Fibroblast of villous mesenchyme (primary cell): ENCODE measurements at regions not wholly inside any gene's neighbourhood (a gene's known extent, or its start where the extent isn't known, plus 50 kb on each side); places are given as distances from the start of the nearest gene placed in this dataset.

Experiments used
- DNase-seq: peaks from one replicate; pipeline ENCODE4 v3.0.0-alpha.2; 2010; ENCODE audit warnings: low read depth
- H3K4me3 ChIP-seq: 2 replicates; pipeline ENCODE4 v1.5.1; 2011; ENCODE audit warnings: low read depth, mild to moderate bottlenecking, low read length
- TF ChIP-seq, protein P1 (sequence below): IDR thresholded peaks from 2 replicates; pipeline ENCODE4 v1.5.1; 2012; ENCODE audit warnings: low read depth, mild to moderate bottlenecking, low read length; ENCODE audit not compliant: insufficient read depth

DNA sequence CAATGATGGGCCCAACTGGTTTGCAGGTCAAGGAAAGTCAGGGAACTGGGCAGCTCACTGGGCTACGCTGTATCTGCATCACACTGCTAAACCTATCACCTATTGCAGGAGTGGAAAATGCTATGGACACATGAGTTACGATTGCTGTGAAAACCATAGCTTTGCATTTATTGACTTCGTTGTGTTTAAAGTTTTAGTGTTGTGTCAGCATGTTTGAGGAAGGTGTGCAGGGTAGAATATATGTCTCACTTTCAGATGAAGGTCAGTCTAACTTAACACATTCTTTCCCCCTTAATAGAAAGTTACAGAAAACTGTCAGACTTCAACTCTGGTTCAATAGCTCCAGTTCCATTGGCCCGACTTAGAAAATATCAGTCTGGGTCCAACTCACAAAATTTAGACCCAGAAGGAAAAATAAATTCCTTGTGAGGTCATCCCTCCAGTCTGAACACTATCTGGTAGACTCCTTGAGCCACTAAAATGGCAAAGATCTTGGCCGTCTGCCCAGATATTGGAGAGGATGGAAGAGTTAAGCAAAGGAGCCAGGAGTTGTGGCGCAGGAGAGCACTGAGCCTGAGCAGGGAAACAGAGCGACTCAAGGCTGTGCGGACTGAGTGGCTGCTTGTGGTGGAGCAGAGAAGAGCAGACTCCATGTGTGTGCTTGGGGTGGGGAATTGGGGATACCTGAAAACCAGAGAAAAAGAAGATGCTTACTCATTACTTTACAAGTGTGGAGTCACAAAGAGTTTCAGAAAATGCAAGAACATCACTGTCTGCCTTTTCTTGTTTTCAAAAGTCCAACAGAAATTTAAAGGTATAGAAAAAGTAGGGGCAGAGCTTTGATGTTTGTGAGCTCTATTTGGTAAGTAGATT lies 518.5 kb downstream of the FGF9 start:
- DNase-seq = no peak
- H3K4me3 ChIP-seq = no peak overlapping the region
- TF ChIP-seq, protein P1, sequence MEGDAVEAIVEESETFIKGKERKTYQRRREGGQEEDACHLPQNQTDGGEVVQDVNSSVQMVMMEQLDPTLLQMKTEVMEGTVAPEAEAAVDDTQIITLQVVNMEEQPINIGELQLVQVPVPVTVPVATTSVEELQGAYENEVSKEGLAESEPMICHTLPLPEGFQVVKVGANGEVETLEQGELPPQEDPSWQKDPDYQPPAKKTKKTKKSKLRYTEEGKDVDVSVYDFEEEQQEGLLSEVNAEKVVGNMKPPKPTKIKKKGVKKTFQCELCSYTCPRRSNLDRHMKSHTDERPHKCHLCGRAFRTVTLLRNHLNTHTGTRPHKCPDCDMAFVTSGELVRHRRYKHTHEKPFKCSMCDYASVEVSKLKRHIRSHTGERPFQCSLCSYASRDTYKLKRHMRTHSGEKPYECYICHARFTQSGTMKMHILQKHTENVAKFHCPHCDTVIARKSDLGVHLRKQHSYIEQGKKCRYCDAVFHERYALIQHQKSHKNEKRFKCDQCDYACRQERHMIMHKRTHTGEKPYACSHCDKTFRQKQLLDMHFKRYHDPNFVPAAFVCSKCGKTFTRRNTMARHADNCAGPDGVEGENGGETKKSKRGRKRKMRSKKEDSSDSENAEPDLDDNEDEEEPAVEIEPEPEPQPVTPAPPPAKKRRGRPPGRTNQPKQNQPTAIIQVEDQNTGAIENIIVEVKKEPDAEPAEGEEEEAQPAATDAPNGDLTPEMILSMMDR = no peak

DNA sequence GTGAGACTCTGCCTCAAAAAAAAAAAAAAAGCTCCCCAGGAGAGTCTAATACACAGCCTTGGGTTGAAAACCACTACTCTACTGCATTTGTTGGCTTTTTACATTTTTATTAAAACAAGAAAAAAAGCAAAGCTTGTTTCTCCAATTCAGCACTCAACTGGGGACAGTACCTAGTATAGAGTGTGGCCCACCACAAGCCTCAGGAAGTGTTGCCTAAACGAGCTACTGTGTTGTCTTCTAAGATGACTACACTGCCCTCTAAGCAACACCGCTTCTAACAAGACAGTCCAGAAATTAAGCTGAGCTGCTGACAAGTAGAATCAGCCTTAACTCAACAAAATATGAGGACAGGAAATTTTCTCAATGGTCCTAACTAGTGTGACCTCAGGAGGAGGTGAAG lies 522.2 kb downstream of the FGF9 start:
- no peak overlapping the region for H3K4me3 ChIP-seq
- TF ChIP-seq, protein P1 = no peak
- DNase-seq = no peak

DNA sequence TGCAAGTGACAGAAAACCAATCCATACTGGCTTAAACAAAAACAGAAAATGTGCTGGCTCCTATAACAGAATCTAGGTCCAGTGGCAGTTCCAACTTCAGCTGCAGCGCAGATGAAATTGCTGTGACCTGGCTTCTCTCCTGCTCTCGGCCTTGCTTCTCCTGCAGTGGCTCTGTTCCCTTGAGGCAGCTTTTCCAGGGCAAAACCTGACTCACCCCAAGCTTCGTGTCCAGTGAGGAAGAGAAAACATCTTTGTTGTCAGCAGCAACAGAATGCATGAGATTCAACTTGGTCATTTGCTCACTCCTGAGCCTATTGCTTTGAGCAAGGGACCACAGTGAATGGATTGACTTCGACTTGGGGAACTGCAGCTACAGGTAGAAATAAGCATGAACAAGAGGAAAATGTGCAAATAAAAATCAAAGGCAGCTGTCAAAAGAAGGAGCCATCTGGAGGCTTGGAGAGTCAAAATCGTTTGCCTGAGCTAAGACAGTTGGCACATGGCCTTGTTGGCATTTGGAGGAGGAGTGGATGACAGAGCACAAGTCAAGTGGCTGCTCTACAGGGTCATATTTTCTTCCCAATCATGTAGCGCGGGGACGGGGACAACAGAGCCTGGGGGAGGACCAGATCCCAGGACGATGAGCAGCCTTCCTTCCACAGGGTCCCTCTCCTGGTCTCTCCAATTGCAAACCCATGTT lies 523.4 kb downstream of the FGF9 start:
- no peak overlapping the region for H3K4me3 ChIP-seq
- TF ChIP-seq, protein P1 = no peak
- no peak for DNase-seq

DNA sequence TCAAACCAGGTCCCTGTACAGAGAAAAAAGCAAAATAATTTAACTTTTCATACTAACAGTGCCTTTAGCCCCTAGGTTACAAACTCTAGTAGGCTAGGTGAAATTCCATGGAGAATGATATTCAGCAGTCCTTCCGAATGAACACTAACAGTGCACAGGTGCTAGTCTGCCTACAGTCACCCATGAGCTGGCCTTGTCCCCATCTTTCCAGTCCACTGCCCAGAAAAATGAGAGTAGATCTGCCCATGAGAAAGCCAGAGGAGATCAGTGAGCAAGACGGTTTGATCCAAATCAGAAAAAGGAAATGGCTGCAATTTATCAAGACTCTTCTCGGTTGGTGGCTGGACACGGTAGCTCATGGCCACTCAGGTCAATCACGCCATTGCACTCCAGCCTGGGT lies 524.9 kb downstream of the FGF9 start:
- TF ChIP-seq, protein P1 = no peak
- no peak overlapping the region for H3K4me3 ChIP-seq
- DNase-seq = no peak

DNA sequence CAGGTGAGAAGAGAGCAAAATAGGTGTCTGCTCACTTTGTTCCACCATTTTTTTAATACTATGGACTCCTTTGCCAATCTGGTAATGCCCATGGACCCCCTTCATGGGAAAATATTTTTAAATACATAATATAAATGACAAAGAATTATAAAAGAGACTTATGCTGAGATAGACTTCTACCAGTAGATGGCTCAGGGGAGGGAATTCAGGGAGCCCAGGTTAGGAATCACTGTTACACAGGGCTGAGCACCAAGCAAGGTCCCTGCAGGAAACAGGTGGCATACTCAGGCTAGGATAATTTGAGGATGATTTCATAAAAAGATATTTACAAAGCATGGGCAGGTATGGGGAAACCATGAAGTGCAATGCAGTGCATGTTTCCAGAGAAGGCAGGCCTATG lies 525.9 kb downstream of the FGF9 start:
- TF ChIP-seq, protein P1 = no peak
- H3K4me3 ChIP-seq = no peak overlapping the region
- no peak for DNase-seq

DNA sequence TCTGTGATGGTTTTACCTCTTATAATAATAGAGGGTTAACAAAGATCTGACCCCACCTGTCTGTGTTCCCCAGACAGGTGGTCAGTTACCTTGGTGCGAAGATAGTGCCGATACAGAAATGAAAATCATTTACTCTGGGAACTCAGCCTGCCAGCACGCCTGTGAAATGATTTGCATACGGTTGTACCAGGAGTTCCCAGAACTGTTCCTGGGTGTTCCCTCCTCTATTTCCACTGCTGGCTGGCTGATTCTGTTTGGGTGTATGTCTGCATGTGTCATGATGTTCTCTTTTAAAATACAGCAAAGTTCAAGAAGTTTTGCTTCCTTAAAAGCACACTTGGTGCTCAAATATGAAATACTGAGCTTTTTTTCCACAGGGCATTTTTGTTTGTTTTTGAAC lies 527.1 kb downstream of the FGF9 start:
- TF ChIP-seq, protein P1 = no peak
- DNase-seq = no peak
- H3K4me3 ChIP-seq = no peak overlapping the region
